Thymus (tissue), 11 donors: ENCODE measurements at regions not wholly inside any gene's neighbourhood (a gene's known extent, or its start where the extent isn't known, plus 50 kb on each side); places are given as distances from the start of the nearest gene placed in this dataset.
"Not testable (repeated sequence)": the region's sequence is repeated elsewhere in the genome, so short reads cannot be mapped to it uniquely, and the experiment has no call there.

Experiments used
- DNase-seq, 9 donors: peaks; one replicate each; pipeline ENCODE4 v3.0.0-alpha.2; 2013; ENCODE audit warnings: low spot score in 9 of 9, low read depth in 6 of 9, missing footprints in 1 of 9
- H3K27ac ChIP-seq, 2 donors: one replicate each; pipeline ENCODE4 v1.5.1; 2013; ENCODE audit warnings: control low read depth in 1 of 2, low read depth in 1 of 2, low read length in 1 of 2, mild to moderate bottlenecking in 1 of 2, moderate library complexity in 1 of 2
- H3K27me3 ChIP-seq, 2 donors: one replicate each; pipeline ENCODE4 v1.5.1; 2013; ENCODE audit warnings: low read length in 1 of 2; ENCODE audit not compliant: control insufficient read depth in 2 of 2, insufficient read depth in 1 of 2
- H3K36me3 ChIP-seq, 2 donors: one replicate each; pipeline ENCODE4 v1.5.1; 2013; ENCODE audit warnings: low read length in 1 of 2, mild to moderate bottlenecking in 1 of 2, moderate library complexity in 1 of 2; ENCODE audit not compliant: control insufficient read depth in 2 of 2, insufficient read depth in 2 of 2
- H3K4me1 ChIP-seq, 2 donors: one replicate each; pipeline ENCODE4 v1.5.1; 2013; ENCODE audit warnings: low read length in 2 of 2; ENCODE audit not compliant: control insufficient read depth in 2 of 2, insufficient read depth in 2 of 2
- H3K4me3 ChIP-seq, 2 donors: one replicate each; pipeline ENCODE4 v1.5.1; 2013; ENCODE audit warnings: low read length in 2 of 2, control low read depth in 1 of 2, mild to moderate bottlenecking in 1 of 2
- H3K9me3 ChIP-seq, 2 donors: one replicate each; pipeline ENCODE4 v1.5.1; 2013; ENCODE audit warnings: low read length in 1 of 2, mild to moderate bottlenecking in 1 of 2; ENCODE audit not compliant: control insufficient read depth in 2 of 2, insufficient read depth in 1 of 2
- WGBS: extraction: QIAGEN DNeasy Blood & Tissue Kit; methylation state at CpG from one replicate; pipeline ENCODE4 v1.1.7; 2013; 5-methylcytosine and 5-hydroxymethylcytosine counted together
- donor health status: healthy.

DNA sequence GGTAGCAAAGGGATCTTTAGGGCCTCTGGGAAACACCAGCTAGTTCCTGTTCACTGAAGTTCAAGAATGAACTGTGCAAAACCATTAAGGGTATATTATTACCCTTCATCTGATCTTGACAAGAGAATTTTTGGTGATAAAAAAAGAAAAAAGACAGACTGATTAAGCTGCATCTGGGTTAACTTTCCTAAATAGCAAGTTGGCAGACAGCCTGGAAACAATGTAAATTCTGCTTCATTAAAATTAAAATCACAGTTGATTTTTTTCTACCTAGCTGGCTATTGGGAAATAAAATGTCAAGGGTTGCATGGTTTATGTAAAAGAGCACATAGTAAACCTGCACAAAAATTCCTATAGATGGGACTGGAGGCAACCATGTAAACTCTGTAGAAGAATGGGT is 126.6 kb upstream of the PRKD1 start:
- Histone ChIP-seq H3K36me3 (no peaks in the 10 kb centered on the region), H3K9me3 (no peaks in the 10 kb centered on the region), H3K27ac (no peak overlapping the region), H3K4me1 (no peaks in the 10 kb centered on the region), H3K4me3 (no peak overlapping the region), H3K27me3 (no peaks in the 10 kb centered on the region)
- no peak for DNase-seq

DNA sequence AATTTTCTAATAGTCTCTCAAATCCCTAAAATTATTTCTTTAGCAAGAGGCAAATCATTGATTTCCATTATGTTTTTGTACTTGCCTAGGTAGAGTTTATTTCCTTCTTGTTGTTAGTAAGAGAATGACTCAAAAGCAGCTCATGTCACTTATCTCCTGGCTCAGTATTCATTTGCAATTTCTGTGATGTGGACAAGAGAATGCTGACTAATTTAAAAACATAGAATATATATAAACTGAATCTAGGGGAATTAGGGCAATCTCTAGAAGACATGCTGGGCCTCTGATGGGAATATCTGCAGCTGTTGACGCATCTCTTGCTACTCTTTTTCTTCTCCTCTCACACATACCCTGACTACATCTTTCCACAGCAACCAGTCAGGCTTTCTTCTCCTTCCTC is 130.8 kb upstream of the PRKD1 start:
- 89% methylated on average over 1 of the region's 1 CpG for WGBS
- Histone ChIP-seq H3K4me1 (no peaks in the 10 kb centered on the region), H3K27me3 (no peaks in the 10 kb centered on the region), H3K36me3 (no peaks in the 10 kb centered on the region), H3K4me3 (no peak overlapping the region), H3K9me3 (no peaks in the 10 kb centered on the region), H3K27ac (no peak overlapping the region)
- DNase-seq, result no peak

DNA sequence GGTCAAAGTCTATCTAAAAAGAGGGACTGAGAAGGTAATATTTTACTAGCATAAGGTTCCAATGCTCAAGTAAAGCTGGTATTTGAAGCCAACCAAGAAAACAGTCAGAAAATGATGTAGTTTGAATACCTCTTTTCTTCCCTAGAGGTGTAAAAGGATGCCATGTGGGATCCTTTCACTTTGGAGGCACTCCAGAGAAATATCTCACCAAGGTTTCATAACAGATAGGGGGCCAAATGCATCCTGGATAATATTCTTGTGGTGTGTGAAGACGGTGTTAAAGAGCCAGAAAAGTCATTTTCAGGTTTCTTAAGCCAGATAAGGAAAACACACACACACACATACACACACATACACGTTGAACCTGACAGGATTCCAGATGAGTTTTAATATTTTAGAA is 136.1 kb upstream of the PRKD1 start:
- Histone ChIP-seq H3K27ac (no peak overlapping the region), H3K4me3 (no peak overlapping the region), H3K4me1 (no peaks in the 10 kb centered on the region), H3K27me3 (no peaks in the 10 kb centered on the region), H3K9me3 (no peaks in the 10 kb centered on the region), H3K36me3 (no peaks in the 10 kb centered on the region)
- WGBS, result 64% methylated on average over 2 of the region's 2 CpGs
- no peak for DNase-seq

- Histone ChIP-seq H3K4me3 (no peak overlapping the region), H3K27ac (no peak overlapping the region), H3K27me3 (no peaks in the 10 kb centered on the region), H3K4me1 (no peaks in the 10 kb centered on the region), H3K36me3 (no peaks in the 10 kb centered on the region), H3K9me3 (no peaks in the 10 kb centered on the region)
- DNase-seq, result no peak
These were observed 136.8 kb upstream of the PRKD1 start for GRCh38 chr14:30064454-30064853.

DNA sequence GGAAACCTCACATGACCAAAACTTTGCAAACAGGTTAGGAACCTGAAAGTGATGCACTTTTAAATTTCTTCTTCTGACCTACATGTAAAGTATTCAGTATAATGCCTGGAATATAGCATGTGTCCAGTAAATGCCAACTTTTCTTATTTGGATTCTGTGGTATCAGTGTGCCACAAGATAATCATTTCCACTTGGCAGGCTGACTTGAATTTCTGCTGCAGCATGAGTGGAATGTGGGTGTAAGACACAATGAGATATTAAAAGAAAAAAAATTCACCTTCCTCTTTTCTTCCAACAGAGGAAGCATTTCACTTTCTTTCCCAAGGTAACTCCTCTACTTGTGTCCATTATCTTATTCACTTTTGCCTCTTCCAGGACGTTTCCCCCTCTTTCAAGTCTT is 141.9 kb upstream of the PRKD1 start:
- no peaks in the 10 kb centered on the region for H3K4me1 ChIP-seq
- H3K4me3 ChIP-seq, result no peak overlapping the region
- peaks cover 0 to 6% of the 10 kb centered on the region in 2 donors for H3K9me3 ChIP-seq
- no peak for DNase-seq
- no peaks in the 10 kb centered on the region for H3K36me3 ChIP-seq
- 71% methylated on average over 1 of the region's 1 CpG for WGBS
- no peaks in the 10 kb centered on the region for H3K27me3 ChIP-seq
- H3K27ac ChIP-seq, result no peak overlapping the region

GRCh38 chr14:30072454-30072853 is 144.8 kb upstream of the PRKD1 start:
- not testable (repeated sequence) for H3K27ac ChIP-seq, H3K27me3 ChIP-seq, H3K4me1 ChIP-seq, H3K36me3 ChIP-seq, H3K9me3 ChIP-seq, DNase-seq, H3K4me3 ChIP-seq
- WGBS, result 55% methylated on average over 2 of the region's 2 CpGs

GRCh38 chr14:30077946-30078345 is 150.3 kb upstream of the PRKD1 start:
- H3K4me1 ChIP-seq, result no peaks in the 10 kb centered on the region
- H3K27me3 ChIP-seq, result no peaks in the 10 kb centered on the region
- peaks cover 0 to under 1% of the 10 kb centered on the region in 2 donors for H3K9me3 ChIP-seq
- WGBS, result 88% methylated on average over 2 of the region's 2 CpGs
- no peak overlapping the region for H3K27ac ChIP-seq
- H3K36me3 ChIP-seq, result no peaks in the 10 kb centered on the region
- no peak for DNase-seq
- H3K4me3 ChIP-seq, result no peak overlapping the region

DNA sequence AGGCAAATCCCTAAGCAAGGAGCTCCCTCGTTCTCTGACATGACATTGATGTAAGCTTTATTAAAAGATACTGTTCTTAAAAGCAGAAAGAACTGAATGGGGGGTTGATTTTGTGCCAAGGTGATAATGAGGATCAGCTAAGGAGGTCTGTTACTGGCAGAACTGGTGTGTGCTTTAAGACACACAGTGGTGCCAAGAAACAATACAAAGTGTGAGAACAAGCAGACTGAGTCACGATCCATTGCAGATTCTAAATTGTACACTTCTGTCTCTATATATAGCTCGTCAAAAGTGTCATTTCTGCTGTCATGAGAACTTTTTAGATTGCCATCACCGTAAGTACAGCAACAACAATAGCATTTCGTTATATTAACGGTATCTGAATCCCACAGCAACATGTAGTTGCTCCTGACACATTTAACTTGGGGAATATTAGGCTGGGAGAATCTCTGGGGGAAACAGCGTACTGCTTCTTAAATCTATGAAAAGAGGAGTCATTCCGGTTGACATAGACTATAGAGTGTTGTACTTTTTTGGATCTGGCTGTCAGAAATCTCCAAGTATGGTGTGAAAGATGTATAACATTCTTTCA is 151.3 kb upstream of the PRKD1 start:
- H3K27ac ChIP-seq, result no peak overlapping the region
- no peak overlapping the region for H3K4me3 ChIP-seq
- H3K4me1 ChIP-seq, result no peaks in the 10 kb centered on the region
- WGBS, result 88% methylated on average over 8 of the region's 8 CpGs
- H3K9me3 ChIP-seq, result no peaks in the 10 kb centered on the region
- no peaks in the 10 kb centered on the region for H3K36me3 ChIP-seq
- no peak for DNase-seq
- H3K27me3 ChIP-seq, result no peaks in the 10 kb centered on the region

- DNase-seq, result no peak
- Histone ChIP-seq H3K27me3 (no peaks in the 10 kb centered on the region), H3K36me3 (no peaks in the 10 kb centered on the region), H3K27ac (no peak overlapping the region), H3K9me3 (peaks cover 0 to 12% of the 10 kb centered on the region in 2 donors), H3K4me1 (no peaks in the 10 kb centered on the region), H3K4me3 (no peak overlapping the region)
- WGBS, result 92% methylated on average over 1 of the region's 1 CpG
These were observed 154.8 kb upstream of the PRKD1 start for GRCh38 chr14:30082486-30082885.

GRCh38 chr14:30084811-30085210 is 157.2 kb upstream of the PRKD1 start:
- Histone ChIP-seq H3K4me3 (no peak overlapping the region), H3K9me3 (peaks cover 0 to 12% of the 10 kb centered on the region in 2 donors), H3K27ac (no peak overlapping the region), H3K27me3 (no peaks in the 10 kb centered on the region), H3K4me1 (no peaks in the 10 kb centered on the region), H3K36me3 (no peaks in the 10 kb centered on the region)
- no peak for DNase-seq
- WGBS, result 85% methylated on average over 3 of the region's 3 CpGs
